GM19395 (cell line): ENCODE measurements at regions not wholly inside any gene's neighbourhood (a gene's known extent, or its start where the extent isn't known, plus 50 kb on each side); places are given as distances from the start of the nearest gene placed in this dataset.
"Not testable (repeated sequence)": the region's sequence is repeated elsewhere in the genome, so short reads cannot be mapped to it uniquely, and the experiment has no call there.

Experiments
- ATAC-seq: cut with Tn5 transposase; IDR thresholded peaks from one replicate; pipeline ENCODE4 v1.9.1; 2021; ENCODE audit warnings: mild to moderate bottlenecking, moderate library complexity; ENCODE audit not compliant: unreplicated experiment

DNA sequence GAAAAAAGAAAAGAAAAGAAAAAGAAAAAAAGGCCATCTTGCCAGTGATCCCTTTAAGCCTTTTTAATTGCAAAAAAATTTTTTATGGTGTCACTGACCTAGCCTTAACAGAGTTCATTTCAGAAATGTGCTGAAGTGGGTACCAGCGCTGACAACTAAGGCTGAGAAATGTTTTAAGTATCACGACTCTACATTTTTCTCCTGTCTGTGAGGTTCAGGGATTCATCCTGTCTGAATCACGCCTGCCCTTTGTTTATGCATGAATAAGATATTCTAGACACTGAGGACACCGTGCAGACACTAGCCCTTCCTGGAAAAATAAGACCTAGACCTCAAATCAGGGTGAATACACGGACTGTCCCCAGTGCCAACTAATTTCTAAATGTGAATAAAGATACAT, 154.4 kb upstream of the NOCT start:
- no peak for ATAC-seq

DNA sequence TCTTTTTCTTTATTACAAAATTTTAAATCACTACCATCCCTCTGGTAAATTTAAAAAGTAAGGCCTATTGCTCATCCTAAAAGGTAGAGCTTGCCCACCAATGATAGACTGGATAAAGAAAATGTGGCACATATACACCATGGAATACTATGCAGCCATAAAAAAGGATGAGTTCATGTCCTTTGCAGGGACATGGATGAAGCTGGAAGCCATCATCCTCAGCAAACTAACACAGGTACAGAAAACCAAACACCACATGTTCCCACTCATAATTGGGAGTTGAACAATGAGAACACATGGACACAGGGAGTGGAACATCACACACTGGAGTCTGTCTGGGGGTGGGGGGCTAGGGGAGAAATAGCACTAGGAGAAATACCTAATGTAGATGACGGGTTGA, 155.2 kb upstream of the NOCT start:
- not testable (repeated sequence) for ATAC-seq

DNA sequence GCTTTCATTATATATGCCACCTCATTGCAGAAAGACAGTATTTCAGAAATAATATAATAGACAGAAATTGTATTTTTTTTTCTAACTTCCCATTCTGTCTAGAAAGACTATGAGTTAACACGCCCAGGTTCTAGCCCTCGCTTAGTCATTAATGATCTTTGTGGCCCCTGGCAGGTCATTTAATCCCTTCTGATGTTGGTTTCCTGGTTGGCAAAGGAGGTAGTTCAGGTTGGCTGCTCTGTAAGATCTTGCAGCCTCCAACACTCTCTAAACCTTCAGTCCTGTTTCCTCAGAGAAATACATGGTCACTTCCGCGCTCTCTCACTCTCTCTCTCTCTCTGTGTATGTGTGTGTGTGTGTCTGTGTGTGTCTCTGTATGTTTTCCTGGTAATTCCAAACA, 156.3 kb upstream of the NOCT start:
- no peak for ATAC-seq

DNA sequence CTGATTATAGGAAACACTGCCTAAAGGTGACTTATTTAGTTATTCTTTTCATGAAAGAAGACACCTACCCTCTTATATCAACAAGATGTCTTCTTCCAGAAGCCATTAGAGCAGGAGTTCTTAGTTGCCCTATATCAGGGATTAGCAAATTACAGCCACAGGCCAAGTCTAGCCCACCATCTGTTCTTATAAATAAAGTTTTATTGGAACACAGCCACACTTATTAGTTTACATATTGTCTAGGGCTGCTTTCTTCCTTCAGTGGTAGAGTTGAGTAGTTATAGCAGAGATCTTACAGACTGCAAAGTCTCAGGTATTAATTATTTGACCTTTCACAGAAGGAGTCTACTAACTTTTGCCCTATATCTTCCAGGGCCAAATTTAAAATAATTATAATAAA, 157.2 kb upstream of the NOCT start:
- ATAC-seq: no peak

DNA sequence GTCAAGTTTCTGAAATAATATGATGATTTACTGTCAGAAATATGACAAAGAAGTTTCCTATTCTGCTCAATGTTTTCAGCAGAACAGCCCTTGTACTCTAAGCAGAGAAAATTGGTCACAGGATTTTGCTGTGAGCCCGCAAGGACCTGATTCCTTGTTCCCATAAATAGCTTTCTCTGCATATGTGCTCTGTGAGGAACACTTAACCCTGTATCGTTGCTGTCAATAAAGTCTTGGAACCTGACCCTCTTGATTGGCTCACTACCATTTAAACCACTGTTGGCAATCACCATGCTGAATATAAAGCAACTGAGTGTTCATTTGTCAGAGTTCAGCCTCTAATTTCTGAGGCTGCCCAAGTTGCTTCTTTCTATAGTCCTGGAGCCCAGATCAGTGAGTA, 158.2 kb upstream of the NOCT start:
- no peak for ATAC-seq

DNA sequence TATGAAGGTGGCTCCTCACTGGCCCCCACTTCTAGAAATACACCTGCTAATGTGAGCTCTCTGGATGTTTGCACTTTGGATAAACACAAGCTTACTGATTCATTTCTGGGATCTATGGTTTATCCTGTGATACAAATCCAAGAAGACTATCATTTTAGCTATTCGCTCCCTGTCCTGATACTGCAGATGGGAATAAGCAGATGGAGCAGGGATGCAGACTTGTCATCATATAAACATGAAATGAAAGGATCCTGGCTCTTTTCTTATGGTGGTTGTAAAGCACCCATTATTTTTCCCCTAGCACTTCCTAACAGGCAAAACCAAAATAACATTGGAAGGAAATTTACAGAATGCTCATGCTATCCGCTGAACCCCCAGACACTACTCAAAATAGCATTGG, 162.9 kb upstream of the NOCT start:
- ATAC-seq: no peak

DNA sequence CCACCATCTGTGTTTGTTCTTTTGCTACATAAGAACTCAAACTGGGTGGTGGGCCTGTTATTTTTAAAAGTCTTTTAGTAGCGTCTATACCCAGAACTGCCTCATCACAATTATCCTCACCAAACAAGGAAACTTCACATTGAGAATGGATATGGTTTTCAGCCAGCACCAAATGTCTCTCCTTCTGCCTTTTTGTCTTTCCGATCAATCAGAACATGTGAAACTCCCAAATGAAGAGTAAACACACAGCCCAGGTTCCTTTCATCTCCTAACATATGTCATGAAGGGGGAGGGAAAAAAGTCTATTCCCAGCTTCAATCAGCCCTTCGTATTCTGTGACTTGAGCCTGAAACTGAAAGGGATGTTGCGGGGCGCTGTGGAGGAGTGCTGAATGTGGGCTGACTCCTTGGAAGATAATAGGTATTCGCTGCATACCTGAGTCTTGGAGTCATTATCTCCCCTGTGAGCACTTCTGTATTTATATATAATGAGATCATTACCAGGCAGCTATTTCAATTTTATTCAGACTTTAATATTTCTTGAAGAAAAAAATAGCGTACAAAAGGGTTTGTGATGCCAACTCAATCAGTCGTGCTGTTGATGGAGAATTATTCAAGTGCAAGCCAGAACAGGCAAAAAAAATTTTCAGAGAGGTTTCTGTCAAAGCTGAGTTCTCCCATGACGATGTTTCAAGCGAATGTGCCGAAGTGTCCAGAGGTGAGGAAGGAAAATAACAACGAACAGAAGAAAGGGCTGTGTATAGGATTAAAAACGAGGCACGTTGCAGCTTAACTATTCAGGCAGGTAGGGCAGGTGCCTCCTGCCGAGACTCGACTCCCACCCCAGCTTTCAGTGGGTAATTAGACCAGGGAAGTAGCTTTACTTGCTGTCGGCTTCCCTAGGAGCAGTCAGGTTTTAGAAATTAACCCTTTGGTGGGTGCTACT, 163.9 kb upstream of the NOCT start:
- no peak for ATAC-seq

DNA sequence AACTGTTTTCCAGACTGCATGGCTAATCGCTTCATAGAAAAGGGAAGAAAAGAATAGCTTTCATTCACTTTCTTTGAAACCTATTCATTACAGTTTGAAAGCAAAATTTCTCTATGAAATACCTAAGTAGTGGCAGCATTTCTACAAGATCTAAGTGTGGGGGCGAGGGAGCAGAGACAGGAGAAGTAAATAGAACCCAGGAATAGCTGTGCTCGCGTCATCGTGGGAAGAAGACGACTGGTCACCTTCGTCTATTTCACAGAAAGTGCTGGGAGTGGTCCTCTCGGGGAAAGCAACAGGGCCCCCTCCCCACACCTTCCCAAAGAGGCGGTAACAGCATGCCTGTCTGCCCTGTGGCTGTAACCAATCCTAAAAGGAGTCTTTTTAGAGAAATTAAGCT, 169.9 kb upstream of the NOCT start:
- no peak for ATAC-seq

DNA sequence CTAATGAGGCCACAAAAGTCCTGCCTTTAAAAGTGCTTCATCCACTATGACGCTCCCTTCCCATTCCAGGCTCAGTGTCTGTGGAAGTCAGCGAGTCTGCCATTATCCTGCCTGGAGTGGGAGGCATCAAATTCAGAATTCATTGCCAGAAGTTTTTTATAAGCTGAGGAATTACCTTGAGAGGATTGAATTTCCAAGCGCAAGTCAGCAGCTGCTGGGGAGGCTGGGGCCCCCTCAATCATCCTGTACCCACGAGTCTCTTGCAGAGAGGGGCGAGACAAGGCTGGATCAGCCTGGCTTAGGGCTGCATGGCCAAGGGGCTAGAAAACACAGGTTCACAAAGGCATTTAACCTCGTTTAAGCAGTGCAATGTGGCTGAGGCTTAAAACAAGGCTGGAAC, 170.5 kb upstream of the NOCT start:
- ATAC-seq: no peak

DNA sequence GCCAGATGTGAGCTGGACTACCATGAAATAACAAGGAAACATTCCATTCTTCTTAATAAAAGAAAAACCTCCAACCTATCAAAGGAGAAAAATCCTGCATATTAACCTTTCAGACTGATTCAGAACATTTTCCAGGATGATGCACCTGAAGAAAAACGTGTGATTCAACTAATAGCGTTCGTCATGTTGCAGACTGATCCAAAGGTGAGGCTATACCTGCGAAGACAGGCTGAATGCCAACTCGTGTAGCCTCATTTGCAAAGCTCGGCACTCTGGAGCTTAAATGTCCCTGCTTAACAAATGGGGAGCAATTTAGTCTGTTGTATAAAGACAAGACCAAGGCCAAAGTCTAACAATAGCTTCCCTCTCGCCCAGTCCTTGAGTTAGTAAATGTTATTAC, 172.0 kb upstream of the NOCT start:
- no peak for ATAC-seq

DNA sequence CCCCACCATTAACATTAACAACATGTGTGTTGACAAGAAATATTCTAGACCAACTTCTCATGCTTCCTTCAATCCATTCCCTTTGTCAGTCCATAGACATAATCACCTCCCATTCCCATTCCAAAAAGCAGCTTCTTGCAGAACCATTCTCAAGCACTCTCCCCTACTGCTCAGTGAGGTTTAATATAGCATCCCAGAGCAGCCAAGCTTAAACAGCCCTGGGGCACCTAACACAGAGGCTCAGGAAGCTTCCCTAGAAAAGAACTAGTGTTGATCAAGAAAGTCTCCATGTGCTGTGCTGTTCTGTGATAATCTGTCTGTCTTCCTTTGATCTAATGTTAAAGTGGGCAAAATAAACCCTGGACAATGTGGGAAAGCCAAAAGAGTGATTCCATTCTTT, 174.2 kb upstream of the NOCT start:
- no peak for ATAC-seq

DNA sequence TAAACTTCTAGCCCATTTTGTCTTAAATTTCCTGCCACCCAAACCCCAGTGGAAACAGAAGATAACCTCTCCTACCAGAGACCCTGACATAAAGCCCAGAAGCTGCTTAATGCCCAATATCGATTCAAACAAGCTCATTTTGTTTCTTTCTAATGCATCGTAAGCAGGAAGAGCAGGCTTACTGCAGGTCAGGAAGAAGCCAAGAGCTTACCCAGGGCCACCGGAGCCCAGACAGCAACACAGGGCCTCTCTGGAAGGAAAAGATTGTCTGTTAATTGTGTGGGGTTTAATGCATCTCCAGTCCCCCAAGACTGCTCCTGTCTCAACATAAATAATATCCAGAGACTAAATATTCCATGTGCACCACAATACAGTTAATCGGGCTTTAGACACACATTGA, 177.3 kb upstream of the NOCT start:
- no peak for ATAC-seq

DNA sequence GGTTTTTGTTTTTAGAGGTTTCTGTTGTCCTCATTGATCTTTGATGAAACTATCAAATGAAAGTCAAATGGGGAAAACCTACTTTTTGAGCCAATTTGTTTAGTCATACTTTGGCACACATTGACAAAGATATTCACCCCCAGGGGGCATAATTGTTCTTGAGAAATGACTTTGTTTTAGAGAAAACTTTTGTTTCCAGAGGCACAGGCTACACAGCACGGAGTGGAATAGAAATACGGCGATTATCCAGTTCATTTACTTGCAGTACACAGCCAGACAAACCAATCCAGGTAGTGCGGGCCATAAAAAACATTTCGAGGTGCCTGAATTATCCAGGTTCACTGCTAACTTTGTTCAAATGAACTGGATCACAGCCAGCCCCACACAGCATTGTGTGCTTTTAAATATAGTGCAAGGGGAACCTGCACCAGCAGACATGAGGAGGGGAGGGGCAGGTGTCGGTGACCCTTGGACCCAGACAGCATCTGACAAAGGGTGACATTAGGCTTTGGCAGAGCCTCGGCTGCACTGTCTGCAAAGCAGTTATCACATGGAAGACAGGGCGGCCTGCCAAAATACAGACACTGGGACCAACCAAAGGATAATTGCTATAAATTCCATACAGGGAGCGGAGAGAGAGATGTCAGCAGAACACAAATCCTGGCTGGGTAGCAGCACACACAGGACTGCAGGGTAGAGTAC, 179.6 kb upstream of the NOCT start:
- no peak for ATAC-seq

DNA sequence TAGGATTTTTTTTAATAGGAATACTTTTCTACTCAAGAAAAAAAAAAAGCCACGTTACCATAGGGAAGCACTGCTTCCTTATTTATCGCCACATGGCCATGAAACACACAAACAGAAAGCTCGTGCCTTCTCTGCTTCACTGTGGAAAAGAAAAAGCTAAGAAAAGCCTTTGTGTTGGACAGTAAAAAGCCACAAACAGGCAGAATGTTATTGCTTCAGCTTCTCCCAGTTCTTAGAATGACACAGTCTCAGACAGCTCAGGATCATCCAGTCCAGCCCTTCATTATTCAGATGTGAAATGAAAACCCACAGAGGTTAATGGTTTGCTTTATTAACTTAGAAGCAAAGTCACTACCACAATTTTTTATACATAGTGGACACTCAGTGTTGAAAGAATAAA, 181.6 kb upstream of the NOCT start:
- peak; percentile 69 for ATAC-seq

DNA sequence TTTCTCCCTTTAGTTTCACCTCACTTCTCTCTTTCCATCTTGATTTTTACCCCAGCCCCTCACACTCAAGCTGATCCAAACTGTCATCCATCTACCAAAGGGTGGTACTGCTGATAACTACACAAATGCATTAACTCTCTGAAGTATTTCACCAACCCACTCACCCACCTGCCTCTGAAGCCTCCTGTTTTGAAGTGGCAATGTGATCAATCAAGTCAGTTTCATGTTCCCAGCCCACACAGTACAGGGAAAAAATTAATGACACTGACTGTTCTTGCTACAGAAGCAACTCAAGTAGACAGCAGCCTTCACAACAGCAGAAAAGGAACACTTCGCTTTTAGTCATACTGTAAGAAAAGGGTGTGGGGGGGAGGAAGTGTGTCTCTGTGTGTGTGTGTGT, 183.0 kb upstream of the NOCT start:
- no peak for ATAC-seq

DNA sequence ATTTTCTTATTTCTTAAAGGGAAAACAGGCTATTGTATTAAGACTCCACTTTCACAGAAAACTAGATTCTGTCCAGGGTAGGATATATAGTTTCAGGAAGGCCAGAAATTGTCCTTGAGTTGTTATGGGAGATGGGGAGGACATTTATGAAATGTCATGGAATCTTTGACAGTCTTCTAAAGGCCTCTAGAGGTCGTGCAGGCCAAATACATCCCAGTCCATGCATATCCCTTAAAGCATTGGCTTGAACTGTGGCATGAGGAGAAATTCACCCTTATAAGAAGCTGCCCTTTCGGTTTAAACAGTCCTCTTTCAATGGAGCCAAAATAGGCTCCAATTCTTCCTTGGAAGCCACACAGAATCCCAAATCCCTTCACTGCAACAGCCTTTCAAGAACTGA, 183.6 kb upstream of the NOCT start:
- no peak for ATAC-seq

DNA sequence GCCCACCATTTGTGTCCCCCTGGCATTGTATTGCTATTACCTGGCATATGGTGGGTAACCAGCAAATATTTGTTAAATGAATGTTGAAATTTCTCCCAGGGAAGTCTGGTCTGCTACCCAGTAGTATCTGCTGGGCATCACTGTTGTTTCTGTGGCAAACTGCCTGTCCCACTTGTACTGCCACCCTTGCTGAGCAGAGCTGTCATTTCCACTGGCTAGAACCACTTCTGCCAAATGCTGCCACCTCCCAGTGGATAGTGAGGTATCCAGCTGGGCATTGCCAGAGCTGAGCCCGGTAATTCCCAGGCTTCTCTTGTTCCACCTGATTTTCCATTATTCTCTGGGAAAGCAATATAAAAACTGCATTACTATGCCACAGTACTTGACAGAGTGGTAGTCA, 186.7 kb upstream of the NOCT start:
- ATAC-seq: no peak

DNA sequence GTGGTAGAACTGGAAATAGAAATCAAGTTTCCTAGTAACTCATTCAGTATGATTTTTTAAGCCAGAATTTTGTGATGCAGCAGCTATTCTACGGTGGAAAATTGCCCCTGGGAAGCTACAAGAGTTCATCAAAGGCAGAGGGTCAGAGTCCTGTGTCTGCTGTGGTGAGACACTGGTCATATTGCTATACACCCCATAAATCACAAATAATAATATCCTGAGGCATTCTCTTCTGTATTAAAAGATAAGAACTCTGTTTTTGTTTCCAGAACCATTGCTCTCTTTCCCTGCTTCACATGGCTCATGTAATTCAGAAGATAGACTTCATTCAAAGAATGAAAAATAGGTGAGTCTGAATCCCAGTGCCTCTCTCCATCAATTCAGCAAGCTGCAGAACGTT, 188.8 kb upstream of the NOCT start:
- ATAC-seq: no peak

DNA sequence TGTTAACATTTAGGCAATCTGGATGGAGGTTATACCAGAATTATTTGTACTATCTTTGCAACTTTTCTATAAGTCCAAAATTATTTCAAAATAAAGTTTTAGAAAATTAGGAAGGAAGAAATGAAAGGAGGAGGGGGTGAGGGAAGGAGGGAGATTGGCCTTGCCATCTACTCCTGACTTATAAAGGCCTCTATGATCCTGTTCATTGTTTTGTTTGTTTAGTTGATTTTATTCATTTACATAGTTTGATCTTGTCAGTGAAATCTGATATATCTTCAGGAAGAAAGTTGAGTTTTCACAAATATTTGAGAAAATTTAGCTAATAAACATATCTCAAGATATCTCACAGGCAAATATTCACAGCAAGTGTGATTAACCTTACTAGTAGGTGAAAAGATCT, 189.3 kb upstream of the NOCT start:
- no peak for ATAC-seq

DNA sequence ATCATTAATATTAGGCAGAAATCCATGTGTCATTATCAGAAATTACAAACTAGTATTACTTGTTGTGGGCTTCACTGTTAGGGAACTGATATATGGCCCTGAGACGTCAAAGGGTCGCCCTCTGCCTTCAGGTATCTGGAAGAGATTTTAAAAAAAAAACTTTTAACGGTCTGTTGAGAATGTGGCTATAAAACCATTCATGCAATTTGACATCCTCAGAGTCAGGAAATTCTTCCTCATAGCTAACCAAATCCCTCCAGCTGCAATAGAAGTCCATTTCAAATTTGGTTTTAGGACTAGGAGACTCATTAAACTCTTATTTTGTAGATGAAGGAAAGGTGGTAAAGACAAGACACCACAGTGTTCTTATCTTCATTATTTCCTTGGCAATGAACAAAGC, 194.2 kb upstream of the NOCT start:
- no peak for ATAC-seq

DNA sequence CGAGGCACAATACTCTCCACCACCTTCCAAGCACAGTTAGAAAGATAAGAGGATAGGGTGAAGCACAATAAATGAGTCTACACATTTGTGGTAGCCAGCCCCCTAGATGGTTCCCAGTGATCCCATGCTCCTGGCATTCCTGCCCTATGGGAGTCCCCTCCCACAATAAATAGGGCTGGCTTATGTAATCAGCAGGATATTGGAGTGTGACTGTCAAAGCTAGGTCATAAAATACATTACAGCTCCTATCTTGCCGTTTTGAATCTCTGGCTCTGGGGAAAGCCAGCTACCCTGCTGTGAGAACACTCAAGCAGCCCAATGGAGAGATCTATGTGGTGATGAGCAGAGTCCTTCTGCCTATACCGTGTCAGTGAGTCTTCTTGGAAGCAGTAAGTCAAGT, 198.7 kb upstream of the NOCT start:
- ATAC-seq: no peak

DNA sequence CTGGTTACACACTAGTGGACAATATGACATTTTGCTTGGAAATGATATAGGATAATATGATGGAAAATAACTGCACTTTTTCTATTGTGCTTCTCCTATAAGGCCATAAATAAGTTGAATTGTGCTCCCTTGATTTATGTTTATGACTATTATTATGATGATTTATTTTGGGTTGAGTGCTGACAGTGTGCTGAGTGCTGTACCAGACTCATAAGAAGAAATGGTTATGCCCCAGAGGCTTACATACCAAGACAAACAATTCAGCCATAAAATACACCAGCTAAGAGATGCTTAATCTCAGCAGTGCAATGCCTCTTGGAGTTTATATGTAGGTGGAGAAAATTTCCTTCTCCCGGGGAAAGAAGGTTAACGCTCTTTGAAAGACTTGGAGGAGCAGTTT, 199.8 kb upstream of the NOCT start:
- no peak for ATAC-seq
